GM19438 (cell line): ENCODE measurements at regions not wholly inside any gene's neighbourhood (a gene's known extent, or its start where the extent isn't known, plus 50 kb on each side); places are given as distances from the start of the nearest gene placed in this dataset.
"Not testable (repeated sequence)": the region's sequence is repeated elsewhere in the genome, so short reads cannot be mapped to it uniquely, and the experiment has no call there.

Experiments
- ATAC-seq: cut with Tn5 transposase; IDR thresholded peaks from one replicate; pipeline ENCODE4 v1.9.1; 2021; ENCODE audit warnings: low read depth; ENCODE audit not compliant: unreplicated experiment

GRCh38 chr10:55786461-55787050 is 574.5 kb downstream of the ZWINT start:
- ATAC-seq = no peak

GRCh38 chr10:55782181-55782580 is 578.9 kb downstream of the ZWINT start:
- ATAC-seq = no peak

DNA sequence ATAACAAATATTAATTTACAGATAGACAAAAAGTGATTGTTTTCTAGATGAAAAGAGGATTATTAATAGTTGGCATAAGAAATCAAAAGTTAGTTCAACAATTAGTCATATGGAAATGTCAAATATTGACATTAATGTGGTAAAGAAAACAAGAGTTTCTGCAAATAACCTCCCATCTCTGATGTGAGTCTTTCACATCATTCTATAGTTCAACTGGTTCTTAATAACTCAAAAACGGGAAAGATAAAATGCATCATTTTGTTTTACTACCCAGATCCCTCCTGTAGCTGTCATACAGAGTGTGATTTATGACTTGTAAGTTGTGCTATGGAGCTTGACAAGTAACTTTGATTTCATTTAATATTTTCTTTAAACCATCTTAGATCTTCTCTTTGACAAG is 594.8 kb downstream of the ZWINT start:
- no peak for ATAC-seq

GRCh38 chr10:55750458-55750857 is 610.6 kb downstream of the ZWINT start:
- ATAC-seq = no peak

DNA sequence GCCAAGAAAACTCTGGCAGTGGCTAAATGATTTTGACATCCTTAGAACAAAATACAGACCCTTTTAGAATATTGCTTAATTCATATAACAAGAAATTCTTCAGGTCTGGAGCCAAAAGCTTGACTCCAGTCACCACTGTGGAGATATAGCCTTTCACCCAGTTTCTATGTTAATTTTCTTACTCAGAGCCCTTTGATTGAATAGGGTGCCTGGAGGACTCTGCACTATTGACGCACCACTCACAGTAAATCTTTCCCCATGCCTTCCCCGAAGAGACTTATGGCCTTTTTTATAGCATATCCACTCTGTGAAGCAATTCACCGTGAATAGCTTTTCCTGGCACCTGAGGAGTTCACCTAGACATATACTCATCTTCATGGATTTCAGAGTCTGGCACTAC is 613.8 kb downstream of the ZWINT start:
- no peak for ATAC-seq

DNA sequence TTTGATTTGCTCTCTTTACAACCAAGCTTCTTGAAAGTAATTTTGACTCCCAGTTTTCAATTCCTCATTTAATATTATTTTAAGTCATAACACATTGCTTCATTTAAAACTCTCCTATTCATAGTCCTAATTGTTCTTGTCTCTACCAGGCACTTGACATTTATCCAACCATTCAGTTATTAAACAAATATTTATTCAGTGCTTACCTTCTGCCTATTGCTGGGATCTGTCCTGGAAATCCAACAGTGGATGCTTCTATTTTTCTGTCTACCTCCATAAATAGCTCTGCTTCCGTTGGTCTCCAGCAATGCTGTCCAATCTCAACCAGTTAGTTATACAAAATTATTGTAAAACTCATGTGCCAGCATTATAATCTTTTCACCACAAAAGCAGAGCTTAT is 615.1 kb downstream of the ZWINT start:
- ATAC-seq = no peak

- no peak for ATAC-seq
Measured at GRCh38 chr10:55742487-55742886, 618.6 kb downstream of the ZWINT start.

DNA sequence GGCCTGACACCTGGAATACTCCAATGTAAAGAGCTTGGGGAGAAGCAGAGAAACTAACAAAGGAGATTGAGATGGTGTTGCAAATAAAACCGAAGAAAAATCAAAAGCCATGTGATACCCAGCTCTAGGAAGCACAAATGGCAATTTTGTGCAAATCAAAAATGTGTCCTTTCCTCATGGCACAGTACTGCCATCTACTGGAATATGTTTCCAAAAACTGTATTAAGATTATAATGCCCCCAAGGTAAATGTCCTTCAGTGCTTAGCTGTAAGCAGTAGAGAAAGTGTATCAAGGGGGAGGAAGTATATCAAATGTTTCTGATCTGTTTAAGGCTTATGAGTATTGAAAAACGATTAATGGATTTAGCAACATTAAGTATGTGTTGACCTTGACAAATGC is 620.3 kb downstream of the ZWINT start:
- peak; percentile 81 for ATAC-seq

GRCh38 chr10:55740110-55740509 is 620.9 kb downstream of the ZWINT start:
- ATAC-seq = no peak

- ATAC-seq = no peak
Measured at GRCh38 chr10:55734112-55734511, 626.9 kb downstream of the ZWINT start.

DNA sequence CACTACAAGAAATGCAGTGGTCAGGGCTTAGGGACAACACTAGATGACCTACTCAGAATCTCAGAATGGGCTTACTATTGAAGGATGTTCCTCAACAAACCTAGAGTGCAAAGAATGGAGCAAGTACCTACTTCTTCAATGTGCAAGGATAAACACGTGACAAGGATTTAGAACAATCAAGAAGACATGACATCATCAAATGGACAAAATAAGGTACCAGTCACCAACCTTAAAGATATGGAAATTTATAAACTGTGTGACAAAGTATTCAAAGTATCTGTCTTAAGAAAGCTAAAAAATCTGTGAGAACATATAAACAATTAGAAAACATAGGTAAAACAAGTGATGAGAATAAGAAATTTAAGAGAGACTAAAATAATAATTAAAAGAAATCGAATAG is 656.1 kb downstream of the ZWINT start:
- no peak for ATAC-seq

DNA sequence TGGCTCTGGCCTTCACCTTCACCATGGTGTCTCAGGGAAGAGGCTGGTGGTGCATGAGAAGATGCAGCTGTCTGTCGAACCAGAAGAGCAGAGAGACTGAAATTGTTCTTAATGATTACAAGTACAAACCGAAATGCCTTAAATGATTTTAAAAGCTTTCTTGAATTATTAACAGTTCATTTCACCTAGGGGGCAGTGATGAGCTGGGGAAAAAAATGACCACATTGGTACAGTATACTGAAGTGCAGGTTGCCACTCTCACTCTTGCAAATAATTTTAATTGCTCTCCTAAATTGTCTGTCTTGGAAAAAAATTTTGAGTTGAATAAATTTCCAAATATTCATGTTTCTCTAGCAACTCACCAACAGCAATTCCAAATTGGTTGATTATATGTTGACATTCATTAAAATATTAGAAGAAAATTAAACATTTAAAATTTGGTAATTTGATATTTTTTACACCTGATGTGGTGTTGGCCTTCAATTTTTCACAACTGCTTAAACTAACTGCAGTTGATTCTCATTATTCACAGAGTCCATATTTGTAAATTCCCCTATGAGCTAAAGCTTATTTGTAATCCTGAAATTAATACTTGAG is 692.6 kb downstream of the ZWINT start:
- ATAC-seq = no peak

DNA sequence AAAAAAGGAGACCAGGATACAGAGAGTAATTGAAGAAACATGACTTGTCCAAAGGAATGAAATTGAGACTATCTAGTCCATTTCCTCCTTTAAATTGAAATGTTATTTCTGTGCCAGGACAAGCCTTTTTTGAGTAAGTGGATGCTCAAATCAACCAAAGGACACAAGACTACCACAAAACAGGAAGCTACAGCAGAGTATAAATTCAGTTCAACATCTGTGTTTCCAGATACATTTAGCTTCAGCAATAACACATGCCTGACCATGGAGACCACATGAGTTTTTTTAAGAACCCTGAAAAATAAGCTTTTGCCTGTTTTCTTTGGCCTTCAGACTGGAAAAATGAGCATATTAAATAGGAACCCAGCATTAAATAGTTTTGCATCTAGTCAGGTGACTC is 707.5 kb downstream of the ZWINT start:
- no peak for ATAC-seq

- ATAC-seq = no peak
Measured at GRCh38 chr10:55641601-55642000, 719.5 kb downstream of the ZWINT start.

DNA sequence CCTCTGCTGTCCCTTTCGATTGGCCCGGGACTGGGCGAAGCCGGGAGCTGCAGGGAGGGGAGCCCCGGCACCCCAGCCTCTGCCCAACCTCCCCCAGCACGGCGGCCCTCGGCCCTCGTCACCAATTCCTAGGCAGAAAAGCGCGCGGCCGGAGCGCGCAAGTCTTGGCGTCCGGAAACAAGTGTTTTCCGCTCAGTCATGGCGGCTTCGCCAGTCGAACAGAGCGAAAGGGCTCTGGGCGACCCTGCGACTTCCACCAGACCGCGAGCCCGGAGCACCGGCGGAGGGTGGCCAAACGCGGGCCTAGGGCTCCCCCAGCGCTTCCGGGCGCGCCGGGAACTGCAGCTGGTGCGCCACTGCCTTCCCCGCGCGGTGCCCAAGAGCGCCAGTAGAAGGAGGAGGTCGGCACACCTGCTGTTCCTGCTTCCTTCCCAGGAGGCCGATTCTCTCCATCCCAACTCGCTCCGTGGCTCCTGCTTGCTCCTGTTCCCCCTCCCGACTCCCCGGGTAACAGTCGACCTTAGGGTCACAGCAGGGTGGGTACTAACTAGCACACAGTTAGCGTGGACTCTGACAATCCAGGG is 729.9 kb downstream of the ZWINT start:
- peak; percentile 86 for ATAC-seq

DNA sequence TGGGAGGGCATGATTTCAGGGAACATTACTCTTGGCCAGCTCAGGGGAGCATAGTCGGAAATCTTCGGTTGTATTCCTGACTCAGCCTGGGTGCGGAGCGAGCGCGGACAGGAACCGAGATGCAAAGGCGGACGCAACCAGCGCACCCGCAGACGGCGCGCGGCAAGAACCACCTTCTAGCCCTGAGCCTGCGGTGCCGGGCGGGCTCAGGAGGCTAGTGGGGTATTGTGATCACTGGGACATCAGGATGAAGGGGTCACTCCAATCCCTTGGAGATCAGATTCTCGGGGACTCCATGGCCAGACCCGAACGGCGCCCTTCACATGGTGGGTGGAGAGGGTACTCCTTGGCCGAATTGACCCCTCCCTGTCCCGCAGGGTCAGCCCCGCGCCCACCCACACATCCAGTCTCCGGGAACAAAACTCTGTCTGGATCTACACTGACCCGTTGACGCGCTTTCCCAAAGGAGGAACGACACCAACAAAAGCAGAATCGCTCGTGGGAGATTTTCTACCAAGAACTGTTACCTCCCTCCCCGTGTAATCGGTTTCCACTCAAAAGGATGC is 730.5 kb downstream of the ZWINT start:
- no peak for ATAC-seq

DNA sequence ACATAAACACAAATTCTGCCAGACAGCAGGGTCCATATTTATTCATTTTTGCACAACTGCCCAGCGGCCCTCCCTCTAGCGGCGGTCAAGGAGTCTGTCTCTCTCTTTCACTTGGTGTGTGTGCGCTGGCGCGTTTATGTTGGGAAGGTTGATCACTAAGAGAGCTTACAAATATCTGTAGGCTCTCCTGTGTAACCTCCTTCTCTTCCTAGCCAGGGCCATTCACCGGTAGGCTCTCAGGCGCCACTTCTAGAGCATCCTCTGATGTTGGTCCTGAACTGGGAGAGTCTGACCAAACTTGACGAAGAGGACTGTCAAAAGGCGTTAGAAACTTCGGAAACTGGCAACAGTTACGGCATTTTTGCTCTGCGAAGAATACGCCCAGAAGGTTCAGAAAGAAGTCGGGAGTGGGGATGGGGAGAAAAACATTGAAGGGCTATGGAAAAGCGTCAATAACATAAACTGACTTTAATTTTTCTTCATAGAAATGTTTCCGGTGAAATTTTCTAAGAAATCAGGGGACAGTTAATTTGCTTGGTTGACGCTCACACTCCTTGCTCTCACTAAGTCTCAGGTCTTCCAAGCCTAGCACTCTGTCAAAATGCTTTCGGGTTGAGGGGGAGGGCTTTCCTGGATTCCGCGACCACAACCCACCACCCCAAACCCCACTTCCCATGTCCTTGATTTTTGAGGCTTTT is 731.1 kb downstream of the ZWINT start:
- no peak for ATAC-seq

GRCh38 chr10:55628260-55628701 is 732.8 kb downstream of the ZWINT start:
- ATAC-seq = no peak

GRCh38 chr10:55627501-55628051 is 733.5 kb downstream of the ZWINT start:
- no peak for ATAC-seq

DNA sequence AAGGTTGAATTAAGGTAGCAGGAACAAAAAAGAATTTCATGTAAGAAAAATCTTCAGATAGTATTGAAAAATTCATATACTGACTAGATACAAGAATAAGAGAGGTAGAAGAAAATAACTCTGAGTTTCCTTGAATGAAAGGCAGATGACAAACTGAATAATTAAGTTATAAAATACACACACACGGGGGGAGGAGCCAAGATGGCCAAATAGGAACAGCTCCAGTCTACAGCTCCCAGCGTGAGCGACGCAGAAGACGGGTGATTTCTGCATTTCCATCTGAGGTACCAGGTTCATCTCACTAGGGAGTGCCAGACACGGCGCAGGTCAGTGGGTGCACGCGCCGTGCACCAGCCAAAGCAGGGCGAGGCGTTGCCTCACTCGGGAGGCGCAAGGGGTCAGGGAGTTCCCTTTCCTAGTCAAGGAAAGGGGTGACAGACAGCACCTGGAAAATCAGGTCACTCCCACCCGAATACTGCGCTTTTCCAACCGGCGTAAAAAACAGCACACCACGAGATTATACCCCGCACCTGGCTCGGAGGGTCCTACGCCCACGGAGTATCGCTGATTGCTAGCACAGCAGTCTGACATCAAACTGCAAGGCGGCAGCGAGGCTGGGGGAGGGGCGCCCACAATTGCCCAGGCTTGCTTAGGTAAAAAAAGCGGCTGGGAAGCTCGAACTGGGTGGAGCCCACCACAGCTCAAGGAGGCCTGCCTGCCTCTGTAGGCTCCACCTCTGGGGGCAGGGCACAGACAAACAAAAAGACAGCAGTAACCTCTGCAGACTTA is 759.2 kb downstream of the ZWINT start:
- not testable (repeated sequence) for ATAC-seq
